Prostate gland (tissue), 2 donors: ENCODE measurements at regions not wholly inside any gene's neighbourhood (a gene's known extent, or its start where the extent isn't known, plus 50 kb on each side); places are given as distances from the start of the nearest gene placed in this dataset.

Experiments used
- POLR2A ChIP-seq: fragments of 450-650 bp; IDR thresholded peaks from one replicate; pipeline ENCODE4 v1.6.1; 2016; ENCODE audit warnings: antibody characterized with exemption, mild to moderate bottlenecking
- POLR2AphosphoS5 ChIP-seq: sonication (generic); formaldehyde crosslinking; IDR thresholded peaks from one replicate; pipeline ENCODE4 v1.6.1; 2017; ENCODE audit warnings: antibody characterized with exemption
- TF ChIP-seq, protein P1 (sequence below), 4 experiments: fragments of 200-600 bp in 2 of 4; fragments of 450-650 bp in 2 of 4; sonication (generic) in 2 of 4; IDR thresholded peaks; 1 replicate in 3 of 4; 2 replicates in 1 of 4; pipeline ENCODE4 v1.5.1; 2016 to 2019; ENCODE audit warnings: antibody characterized with exemption in 4 of 4, mild to moderate bottlenecking in 2 of 4, moderate library complexity in 2 of 4

DNA sequence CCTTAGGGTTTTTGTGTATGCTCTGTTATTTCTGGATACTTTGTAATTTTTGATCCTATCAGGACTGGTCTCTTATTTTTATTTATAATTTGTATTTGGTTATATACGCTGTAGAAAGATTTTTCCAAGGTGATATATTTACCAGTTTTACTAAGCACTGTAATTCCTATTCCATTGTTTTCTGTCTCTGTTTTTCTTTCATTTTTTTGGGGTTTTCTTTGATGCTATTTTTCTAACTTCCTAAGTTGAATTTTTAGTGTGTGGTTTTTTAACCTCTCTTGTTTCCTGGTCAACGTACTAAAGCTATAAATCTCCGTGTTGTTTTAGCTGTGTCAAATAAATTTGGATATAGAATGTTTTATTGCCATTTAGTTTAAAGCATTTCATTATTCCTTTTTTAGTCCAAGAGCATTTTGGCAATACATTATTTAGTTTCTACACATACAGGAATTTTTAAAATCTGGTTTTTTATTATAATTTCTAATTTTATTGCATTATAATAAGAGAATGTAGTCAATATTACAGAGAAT is 128.1 kb upstream of the THRB start:
- TF ChIP-seq, protein P1, sequence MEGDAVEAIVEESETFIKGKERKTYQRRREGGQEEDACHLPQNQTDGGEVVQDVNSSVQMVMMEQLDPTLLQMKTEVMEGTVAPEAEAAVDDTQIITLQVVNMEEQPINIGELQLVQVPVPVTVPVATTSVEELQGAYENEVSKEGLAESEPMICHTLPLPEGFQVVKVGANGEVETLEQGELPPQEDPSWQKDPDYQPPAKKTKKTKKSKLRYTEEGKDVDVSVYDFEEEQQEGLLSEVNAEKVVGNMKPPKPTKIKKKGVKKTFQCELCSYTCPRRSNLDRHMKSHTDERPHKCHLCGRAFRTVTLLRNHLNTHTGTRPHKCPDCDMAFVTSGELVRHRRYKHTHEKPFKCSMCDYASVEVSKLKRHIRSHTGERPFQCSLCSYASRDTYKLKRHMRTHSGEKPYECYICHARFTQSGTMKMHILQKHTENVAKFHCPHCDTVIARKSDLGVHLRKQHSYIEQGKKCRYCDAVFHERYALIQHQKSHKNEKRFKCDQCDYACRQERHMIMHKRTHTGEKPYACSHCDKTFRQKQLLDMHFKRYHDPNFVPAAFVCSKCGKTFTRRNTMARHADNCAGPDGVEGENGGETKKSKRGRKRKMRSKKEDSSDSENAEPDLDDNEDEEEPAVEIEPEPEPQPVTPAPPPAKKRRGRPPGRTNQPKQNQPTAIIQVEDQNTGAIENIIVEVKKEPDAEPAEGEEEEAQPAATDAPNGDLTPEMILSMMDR (IDR thresholded peaks at IDR 0.05) = no peak
- TF ChIP-seq POLR2A = no peak
- no peak for TF ChIP-seq POLR2AphosphoS5
